ENCODE measurements at regions not wholly inside any gene's neighbourhood (a gene's known extent, or its start where the extent isn't known, plus 50 kb on each side); places are given as distances from the start of the nearest gene placed in this dataset.

- TF ChIP-seq CTCF (IDR thresholded peaks at IDR 0.05) (no peak), POLR2A (IDR thresholded peaks at IDR 0.05) (no peak)
Measured at GRCh38 chr13:55410398-55411330, 1730.1 kb upstream of the PRR20A start.

All from thyroid gland (tissue), 4 donors.